GM12865 (cell line): ENCODE measurements at regions not wholly inside any gene's neighbourhood (a gene's known extent, or its start where the extent isn't known, plus 50 kb on each side); places are given as distances from the start of the nearest gene placed in this dataset.

Source experiments
- DNase-seq: peaks from one replicate; pipeline ENCODE4 v3.0.0; 2010; ENCODE audit warnings: low read depth
- H3K4me3 ChIP-seq: 2 replicates; pipeline ENCODE4 v1.5.1; 2011; ENCODE audit warnings: mild to moderate bottlenecking, low read depth, low read length, control low read depth
- CTCF ChIP-seq: IDR thresholded peaks from 2 replicates; pipeline ENCODE4 v1.5.1; 2011; ENCODE audit warnings: low read length, control low read depth, low read depth, inconsistent platforms; ENCODE audit not compliant: insufficient read depth; ENCODE audit errors: missing control alignments

GRCh38 chr22:27561286-27561904 is 240.2 kb downstream of the MN1 start:
- no peak for TF ChIP-seq CTCF
- no peak for DNase-seq
- no peak overlapping the region for H3K4me3 ChIP-seq

- no peak for DNase-seq
- no peak for TF ChIP-seq CTCF
- no peak overlapping the region for H3K4me3 ChIP-seq
These were observed 236.8 kb downstream of the MN1 start for GRCh38 chr22:27564806-27565205.

GRCh38 chr22:27566602-27567001 is 235.0 kb downstream of the MN1 start:
- no peak overlapping the region for H3K4me3 ChIP-seq
- no peak for DNase-seq
- TF ChIP-seq CTCF = no peak

GRCh38 chr22:27568265-27568664 is 233.3 kb downstream of the MN1 start:
- TF ChIP-seq CTCF = no peak
- H3K4me3 ChIP-seq = no peak overlapping the region
- no peak for DNase-seq

GRCh38 chr22:27571463-27572277 is 229.9 kb downstream of the MN1 start:
- no peak for DNase-seq
- TF ChIP-seq CTCF = no peak

GRCh38 chr22:27572278-27572666 is 229.3 kb downstream of the MN1 start:
- H3K4me3 ChIP-seq = no peak overlapping the region
- no peak for TF ChIP-seq CTCF
- no peak for DNase-seq

More at GRCh38 chr22:27571463-27572277, 229.9 kb downstream of the MN1 start:
- H3K4me3 ChIP-seq = no peak overlapping the region
